COLO668 (cell line): ENCODE measurements at regions not wholly inside any gene's neighbourhood (a gene's known extent, or its start where the extent isn't known, plus 50 kb on each side); places are given as distances from the start of the nearest gene placed in this dataset.

Source experiments
- DNase-seq: peaks from one replicate; lab custom pipeline; 2025; ENCODE audit not compliant: unreplicated experiment; lab: John Stamatoyannopoulos, UW

DNA sequence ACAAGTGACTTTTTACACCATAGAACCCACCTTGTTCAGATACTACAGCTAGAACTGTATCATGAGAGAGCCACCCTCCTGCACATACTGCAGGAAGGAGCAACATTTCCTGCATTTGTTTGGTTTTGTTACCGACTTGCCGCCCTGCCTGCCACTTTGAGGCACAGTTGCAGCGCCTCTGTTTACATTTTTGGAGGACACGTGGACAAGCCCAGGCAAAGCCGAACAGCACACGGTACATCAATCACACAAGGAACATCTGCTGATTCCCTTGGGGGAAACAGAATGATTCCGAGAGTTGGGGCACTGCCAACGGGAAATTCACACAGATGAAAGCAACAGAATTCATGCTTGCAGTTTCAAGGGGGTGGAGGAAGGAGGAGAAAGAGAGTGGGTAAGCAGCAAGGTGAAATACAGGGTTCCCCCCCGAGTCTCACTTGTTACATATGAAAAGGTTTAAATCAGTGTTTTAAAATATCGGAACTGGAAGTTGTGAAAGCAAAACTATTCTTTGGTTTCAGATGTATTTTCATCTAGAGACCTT, 110.7 kb downstream of the BTG1 start:
- DNase-seq, result peak; percentile 81

DNA sequence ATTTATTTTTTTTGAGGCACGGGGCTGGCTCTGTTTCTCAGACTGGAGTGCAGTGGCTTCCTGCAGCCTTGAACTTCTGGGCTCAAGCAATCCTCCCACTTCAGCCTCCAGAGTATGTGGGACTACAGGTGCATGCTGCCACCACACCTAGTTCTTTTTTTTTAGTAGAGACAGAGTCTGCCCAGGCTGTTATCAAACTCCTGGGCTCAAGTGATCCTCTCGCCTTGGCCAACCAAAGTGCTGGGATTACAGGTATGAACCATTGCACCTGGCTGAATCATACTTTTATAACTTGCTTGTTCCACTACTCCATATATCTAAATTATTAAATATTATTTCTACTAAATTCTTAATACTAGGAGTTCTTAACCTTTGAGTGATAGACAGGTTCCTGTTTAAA, 111.6 kb downstream of the BTG1 start:
- no peak for DNase-seq

DNA sequence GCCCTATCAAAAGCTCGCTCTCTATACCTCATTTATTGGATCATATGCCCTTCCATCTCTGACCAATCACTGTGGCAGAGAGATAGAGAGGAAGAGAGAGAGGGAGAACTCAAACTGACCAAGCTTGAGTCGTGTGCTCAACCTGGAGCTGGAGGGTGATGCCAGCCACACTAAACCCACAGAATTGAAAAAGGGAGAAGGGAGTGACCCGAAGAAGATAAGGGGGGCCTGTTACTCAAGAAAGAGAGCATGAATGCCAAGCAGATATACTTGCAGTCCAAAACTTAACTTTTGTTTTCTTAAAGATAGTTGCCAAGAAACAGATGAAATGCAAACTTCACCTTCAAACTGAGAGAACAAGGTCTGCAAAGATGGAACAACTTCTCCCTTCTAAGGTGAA, 112.7 kb downstream of the BTG1 start:
- no peak for DNase-seq

DNA sequence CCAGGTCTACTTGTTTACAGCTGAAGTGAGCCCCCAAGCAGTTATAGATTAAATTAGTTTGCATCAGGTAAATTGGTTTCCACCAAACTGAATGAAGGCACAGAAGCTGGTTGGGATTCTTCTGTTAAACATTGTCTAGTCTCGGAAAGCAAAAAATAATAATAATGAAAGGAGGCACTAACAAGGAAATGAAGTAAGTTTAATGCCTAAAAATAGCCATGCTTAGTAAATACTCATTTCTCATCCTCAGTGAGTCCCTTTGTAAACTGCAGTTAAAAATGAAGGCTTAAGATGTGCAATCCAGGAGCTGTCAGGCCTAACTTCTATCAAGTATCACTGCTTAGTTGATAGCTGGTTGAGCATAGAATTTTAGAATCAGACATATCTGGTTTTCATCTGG, 113.5 kb downstream of the BTG1 start:
- DNase-seq, result no peak

DNA sequence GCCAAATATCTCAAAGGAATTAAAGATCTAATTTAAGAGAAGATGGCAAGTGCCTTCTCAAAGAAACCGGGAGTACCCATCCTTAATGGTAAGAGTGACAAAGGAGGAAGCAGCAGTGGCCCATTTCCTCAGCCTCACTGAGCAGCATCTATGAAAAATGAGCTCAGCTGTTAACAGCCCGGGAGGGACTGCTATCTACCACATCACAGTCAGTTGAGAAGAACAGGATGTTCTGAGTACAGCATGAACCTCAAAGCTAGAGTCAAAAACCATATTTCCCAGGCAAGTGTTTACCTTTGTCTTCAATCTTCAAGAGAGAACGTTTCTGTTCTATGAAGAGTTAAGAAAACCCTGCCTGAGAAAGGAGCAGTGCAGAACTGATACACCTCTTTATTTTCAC, 115.0 kb downstream of the BTG1 start:
- no peak for DNase-seq

DNA sequence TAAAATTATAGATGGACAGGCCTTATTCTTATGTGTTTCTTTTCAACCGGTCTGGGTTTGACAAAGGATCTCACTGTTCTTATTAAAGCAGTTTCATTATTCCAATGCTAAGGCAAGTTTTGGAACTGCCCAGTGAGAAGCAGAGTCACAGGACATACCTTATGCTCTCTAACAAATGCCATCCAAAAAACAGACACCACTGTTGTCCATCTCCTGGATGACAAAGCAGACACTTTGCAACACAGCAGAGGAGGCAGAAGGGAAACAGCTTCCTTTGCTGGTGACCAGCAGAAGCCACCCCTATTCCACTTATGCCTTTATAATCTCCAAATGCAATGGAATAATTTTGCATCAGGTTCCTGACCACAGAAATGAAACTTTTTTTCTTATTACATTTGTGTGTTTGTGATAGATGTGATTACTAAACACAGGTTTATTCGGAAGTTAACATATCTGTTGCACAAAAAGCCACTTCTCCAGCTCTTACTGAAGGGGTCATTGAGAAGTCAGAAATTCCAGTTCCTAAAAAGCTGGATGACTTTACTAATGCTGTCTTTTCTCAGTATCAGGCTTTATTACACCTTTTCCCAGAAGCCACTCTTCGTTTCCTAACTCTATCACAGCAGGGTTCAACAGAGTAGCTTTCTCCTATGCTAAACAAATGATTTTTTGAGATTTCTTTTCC, 115.6 kb downstream of the BTG1 start:
- DNase-seq, result no peak

DNA sequence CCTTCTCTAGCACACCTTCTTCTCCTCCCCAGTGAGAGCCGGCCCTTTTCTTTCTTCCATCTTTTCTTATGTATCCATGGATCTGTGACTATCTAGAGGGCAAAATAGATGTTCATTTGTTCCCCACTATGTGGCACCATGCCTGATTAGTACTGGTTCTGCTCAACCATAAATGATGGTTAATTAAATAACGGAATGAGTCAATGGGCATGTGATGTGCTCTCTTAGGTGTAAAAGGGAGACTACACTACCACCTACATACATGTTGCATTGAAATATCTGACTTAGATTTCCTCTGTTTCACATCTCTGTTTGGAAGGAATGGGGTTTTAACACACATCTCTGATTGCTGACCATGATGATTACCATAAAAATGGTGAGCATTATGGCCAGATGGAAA, 116.5 kb downstream of the BTG1 start:
- no peak for DNase-seq

DNA sequence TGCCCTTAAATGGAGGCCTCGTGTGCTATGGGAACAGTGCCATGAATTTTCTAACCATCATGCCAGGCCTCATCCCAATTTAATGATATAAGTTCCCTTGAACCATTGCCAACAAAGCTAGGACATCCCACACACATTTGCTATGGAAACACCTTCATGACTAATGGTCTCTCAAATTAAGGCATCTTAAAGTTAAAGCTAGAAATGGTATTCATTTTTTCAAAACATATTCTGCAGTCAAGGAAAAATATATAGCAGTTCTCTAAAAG, 117.3 kb downstream of the BTG1 start:
- no peak for DNase-seq

DNA sequence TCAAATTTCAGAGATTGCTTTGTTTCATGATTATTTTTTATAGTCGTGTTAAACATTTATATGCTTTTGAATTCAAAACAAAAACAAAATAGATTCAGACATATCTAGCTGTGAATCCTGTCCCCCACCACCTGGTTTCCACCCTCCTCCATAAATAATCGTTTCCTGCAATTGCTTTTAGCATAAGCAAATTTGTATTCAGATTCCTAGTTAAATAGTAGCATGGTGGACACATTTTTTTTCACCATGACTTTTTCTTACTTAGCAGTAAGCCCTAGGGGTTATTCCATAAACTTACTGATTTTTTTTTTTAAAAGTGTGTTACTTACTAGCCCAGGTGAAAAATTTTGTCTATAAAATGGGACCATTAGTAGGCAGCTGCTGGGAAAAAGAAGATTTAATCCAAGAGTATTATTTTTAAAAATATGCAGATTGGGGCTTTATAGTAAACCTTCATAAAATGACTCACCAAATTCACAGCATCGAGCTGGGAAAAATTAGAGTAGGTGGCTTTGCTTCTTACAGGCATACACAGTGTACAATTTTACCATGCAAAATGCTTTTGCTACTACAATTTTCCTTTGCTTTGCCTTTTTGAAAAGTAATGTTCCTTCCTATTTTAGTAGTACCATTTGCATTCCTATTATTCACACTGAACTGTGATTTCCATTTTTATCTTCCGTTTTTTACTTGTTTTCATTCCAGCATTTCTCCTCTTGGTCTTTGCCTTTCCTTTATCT, 117.8 kb downstream of the BTG1 start:
- DNase-seq, result no peak

DNA sequence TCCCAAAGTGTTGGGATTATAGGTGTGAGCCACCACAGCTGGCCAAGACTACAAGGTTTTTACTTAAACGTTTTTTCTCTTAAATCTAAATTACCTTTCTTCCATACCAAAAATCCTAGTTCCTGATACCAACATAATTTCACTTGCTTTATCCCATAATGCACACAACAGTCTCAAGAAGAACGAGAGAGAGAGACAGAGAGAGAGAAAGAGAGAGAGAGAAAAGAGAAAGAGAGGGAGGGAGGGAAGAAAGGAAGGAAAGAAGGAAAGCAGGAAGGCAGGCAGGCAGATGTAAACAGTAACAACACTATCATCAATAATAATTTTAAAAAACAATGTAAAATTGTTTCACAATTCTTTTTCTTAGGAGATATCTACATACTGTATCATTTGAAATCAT, 118.4 kb downstream of the BTG1 start:
- DNase-seq, result no peak

DNA sequence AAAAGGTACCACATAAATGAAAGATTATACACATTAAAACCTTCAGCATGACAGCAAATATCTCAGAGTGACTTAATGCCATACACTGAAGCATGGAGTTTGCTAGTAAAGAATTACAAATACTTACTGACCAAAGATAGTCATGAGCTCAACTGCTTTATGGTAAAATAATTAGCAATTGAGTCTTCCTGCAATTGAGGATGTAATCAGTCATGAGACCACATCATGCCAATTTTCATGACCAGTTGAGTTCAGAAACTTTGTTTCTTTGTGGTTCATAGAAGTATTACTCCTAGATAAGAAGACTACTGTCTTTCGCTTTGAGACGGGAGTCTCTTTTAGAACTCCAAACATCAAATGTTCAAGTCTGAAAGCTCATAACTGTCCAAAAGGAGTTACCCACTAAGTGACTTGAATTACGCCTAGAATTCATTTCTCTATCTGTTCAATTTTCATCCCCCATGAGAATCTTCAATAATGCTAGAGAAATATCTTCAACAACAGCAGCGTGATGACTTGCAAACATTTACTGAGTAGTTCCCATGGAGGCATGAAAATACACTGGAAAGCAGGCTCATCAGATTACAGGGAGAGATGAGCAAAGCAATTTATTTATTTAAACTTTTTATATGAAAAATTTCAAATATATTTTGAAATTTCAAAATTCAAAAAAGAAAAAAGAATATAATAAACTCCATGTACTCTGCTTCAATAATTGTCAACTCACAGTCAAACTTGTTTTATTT, 120.0 kb downstream of the BTG1 start:
- DNase-seq, result no peak

DNA sequence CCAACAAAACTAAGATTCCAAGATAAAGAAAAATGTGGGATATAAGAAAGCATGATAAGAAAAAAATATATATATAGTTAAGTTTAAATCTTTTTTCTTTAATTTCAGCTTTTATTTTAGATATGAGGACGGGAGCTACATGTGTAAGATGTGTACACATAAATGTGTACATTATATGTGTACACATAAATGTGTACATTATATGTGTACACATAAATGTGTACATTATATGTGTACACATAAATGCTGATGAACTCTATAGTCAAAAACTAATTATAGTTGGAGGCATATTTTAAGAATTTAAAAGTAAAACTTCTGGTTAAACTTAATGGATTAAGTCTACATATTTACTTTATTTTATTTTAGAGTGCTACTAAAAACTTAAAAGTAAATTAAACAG, 123.6 kb downstream of the BTG1 start:
- DNase-seq, result no peak

DNA sequence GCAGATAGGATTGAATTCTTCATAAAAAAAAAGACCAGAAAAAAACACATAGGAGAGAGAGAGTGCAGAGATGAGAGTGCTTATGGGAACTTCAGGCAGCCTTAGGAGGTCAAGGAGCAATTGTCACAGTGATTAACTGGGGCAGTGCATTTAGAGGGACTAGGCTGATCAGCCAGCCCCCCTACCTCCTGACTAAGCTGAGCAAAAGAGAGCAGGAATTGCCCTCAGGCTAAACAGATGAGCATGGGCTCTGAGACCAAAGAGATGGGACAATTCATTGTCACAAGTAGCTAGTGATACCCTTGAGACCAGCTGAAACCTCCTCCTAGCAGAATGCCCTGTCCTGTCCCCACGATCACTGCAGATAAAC, 124.0 kb downstream of the BTG1 start:
- no peak for DNase-seq

DNA sequence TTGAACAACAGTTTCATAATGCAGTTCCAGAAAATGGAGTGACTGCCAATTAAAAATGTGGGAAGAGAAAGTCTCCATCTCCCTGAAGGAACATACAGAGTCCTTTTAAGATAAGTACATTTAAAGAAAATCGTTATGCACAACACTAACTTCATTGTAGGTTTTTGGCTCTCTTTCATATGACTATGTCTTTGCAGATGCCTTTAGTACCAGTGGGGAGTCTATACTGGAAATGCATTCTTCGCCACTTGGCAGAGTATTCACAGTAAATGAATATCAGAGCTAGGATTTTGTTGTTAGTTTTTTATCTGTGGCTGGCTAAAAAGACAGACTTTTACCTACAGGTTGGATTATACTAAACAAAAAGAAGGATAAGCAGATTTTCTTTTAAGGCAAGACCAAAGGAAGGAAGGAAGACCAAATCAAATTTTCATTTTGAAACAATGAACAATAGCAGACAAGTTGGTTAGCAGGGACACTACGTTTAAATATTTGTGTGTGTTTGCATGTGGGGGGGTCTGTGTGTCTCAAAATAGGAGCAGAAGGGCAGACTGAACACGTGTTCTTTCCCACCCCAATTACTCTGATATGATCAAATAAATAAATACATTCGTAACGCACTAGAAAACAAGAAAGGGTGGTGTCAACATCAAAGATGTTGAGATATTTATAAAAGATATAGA, 124.5 kb downstream of the BTG1 start:
- DNase-seq, result no peak

DNA sequence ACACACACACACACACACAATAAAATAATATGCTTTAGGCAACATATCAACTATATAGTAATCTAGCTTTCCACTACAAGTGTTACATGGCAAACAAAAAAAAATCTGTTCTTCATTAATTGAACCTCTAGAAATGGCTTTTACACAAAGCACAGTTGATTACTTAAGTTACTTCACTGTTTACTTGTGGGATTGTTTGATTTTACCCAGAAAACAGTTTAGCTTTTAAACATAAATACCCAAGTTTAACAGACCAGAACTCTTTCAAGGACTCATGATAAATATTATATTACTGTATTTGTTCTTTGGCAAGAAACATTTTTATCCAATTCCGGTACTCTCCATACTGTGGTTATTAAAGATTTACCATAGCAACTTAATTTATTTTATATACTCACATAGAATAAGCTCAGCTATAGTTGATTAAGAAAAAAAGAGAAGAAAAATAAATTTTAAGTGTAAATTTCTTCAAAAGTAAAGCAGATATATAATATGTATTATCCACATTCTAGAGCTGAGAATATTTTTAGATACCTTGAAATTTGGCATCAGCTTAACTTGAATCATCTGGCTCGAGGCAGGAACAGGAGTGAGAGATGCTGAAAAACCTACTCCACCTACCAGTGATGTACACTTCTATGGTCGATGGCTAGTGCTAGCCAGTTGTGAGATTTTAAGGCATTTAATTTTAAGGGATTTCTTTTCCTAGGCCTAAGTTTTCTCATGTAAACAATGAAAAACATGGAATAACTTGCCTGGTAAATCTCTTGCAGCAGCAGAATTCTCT, 126.0 kb downstream of the BTG1 start:
- DNase-seq, result no peak

DNA sequence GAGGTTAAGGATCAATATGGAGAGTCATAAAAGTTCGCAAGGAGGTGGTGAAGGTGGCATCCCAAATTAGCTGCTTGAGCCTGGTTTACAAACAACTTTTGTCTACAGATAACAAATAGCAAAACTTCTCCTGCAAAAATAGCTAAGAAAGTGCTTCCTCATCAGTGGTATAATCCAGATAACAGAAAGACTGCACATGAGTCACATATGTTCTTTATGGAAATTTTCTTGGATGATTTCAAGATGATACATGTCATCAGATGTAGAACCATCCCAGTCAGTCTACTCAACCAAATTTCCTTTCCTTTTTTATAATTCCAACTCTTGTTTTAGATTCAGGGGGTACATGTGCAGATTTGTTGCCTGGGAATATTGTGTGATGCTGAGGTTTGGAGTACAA, 133.0 kb downstream of the BTG1 start:
- no peak for DNase-seq

DNA sequence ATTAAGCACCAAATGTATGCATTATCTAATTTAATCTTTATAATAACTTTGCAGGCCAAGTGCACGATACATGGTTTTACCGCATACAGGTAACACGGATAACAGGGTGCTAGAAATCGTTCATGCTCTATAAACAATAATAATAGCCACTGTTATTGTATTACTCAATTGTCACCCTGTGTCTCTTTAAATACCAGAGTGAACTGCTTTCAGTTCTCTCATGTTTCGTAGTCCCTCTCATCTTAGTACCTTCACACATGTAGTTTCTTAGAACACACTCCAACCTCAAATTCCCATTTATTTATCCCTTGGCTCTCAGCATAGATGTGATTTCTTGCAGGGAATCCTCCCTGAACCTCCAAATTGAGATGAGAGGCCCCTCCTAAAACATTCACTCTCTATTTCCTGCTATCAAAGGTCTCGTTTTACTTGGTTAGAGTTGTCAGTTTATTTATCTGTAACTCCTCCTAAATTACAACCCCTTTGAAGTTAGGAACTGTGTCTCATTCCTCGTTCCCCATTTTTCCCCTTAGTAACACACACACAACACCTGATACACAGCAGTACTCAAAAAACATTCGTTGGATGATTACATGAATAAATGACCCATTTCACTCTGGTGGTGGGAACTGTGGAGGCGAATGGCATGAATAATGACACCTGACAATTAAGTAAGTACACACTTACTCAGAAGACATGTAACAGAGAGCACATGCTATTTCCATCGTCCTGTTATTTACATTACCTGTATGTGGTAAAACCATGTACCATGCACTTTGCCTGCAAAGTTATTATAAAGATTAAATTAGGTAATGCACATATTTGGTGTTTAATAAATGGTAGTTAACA, 134.6 kb downstream of the BTG1 start:
- DNase-seq, result no peak

DNA sequence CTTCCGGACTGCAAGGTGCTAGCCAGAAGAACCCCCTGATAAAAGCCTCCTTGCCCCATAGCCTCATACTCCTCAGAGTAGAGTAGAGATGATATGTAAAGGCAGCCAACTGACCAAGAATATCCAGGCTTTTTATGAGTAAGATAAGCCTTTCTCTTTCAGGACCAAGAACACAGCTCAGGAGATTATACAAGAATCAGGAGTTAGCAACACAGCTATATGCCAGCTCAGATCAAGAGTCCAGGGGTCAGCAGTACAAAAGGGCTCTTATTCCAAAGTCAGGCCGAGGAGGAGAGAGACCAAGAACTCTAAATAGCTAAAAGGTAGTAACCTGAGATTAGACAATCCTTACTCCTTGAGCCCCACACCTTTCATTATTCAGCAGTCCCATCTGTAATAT, 135.3 kb downstream of the BTG1 start:
- no peak for DNase-seq

DNA sequence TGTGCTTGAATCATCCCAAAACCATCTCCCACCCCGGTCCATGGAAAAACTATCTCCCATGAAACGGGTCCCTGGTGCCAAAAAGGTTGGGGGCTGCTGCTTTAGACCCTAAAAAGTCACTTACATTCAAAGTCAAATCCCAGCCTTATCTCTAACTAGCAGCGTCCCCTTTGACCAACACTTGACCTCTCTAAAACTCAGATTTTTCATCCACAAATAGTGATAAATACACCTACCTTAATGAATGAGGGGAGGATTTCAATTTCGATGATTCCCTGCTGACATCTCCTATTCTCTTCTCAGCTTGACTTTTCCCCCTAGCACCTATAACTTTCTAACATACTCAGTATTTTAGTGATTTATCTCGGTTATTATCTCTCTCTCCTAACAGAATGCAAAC, 137.3 kb downstream of the BTG1 start:
- DNase-seq, result no peak

DNA sequence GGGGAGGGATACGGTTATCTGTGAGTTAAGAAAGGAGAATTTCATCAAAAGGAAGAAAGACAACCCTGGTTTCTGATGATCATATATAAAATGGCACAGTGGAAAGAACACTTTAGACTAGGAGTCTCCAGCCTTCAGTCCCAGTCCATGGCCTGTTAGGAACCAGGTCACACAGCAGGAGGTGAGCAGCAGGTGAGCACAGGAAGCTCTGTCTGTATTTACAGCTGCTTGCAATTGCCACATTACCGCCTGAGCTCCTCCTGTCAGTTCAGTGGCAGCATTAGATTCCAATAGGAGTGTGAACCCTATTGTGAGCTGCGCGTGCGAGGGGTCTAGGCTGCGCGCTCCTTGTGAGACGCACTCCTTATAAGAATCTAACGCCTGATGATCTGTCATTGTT, 137.9 kb downstream of the BTG1 start:
- DNase-seq, result peak; percentile 51
